CD4-positive, alpha-beta memory T cell (primary cell): ENCODE measurements at regions not wholly inside any gene's neighbourhood (a gene's known extent, or its start where the extent isn't known, plus 50 kb on each side); places are given as distances from the start of the nearest gene placed in this dataset.
"Not testable (repeated sequence)": the region's sequence is repeated elsewhere in the genome, so short reads cannot be mapped to it uniquely, and the experiment has no call there.

Experiments
- CTCF ChIA-PET: fragments of 350-600 bp; sonication (Branson Sonifier 250); formaldehyde crosslinking; loops from one replicate; lab custom pipeline; 2021; ENCODE audit warnings: inconsistent platforms; ENCODE audit not compliant: partially characterized antibody; lab: Charles Lee
- POLR2A ChIA-PET: fragments of 350-600 bp; sonication (Branson Sonifier 250); formaldehyde crosslinking; loops from one replicate; lab custom pipeline; 2021; ENCODE audit not compliant: partially characterized antibody; lab: Charles Lee
- DNase-seq, 5 donors: peaks; one replicate each; pipeline versions ENCODE4 v3.0.0 to v3.0.0-alpha.2; 2020 to 2022; ENCODE audit warnings: mixed read lengths in 1 of 5
- H3K27ac ChIP-seq: one replicate; pipeline ENCODE4 v1.7.0; 2013; ENCODE audit warnings: low read depth, low read length
- H3K27me3 ChIP-seq: 2 replicates; pipeline ENCODE4 v1.7.0; 2013; ENCODE audit warnings: mild to moderate bottlenecking, low read length, moderate library complexity; ENCODE audit not compliant: insufficient read depth
- H3K36me3 ChIP-seq: 2 replicates; pipeline ENCODE4 v1.7.0; 2013; ENCODE audit warnings: mild to moderate bottlenecking, low read length, moderate library complexity; ENCODE audit not compliant: insufficient read depth
- H3K4me1 ChIP-seq: 2 replicates; pipeline ENCODE4 v1.7.0; 2013; ENCODE audit warnings: mild to moderate bottlenecking, low read length, moderate library complexity; ENCODE audit not compliant: insufficient read depth
- H3K4me3 ChIP-seq, 2 donors: one replicate each; pipeline ENCODE4 v1.7.0; 2013; ENCODE audit warnings: low read length in 2 of 2, mild to moderate bottlenecking in 1 of 2
- H3K9me3 ChIP-seq, 2 donors: one replicate each; pipeline ENCODE4 v1.7.0; 2013; ENCODE audit warnings: low read length in 2 of 2, control low read depth in 1 of 2; ENCODE audit not compliant: control insufficient read depth in 1 of 2
- H3K27ac Mint-ChIP-seq, 7 donors: one replicate each; pipeline ENCODE4 v1.8.0; 2020 to 2021; ENCODE audit warnings: mixed read lengths in 7 of 7, mild to moderate bottlenecking in 6 of 7, inconsistent platforms in 3 of 7, moderate library complexity in 3 of 7
- H3K27me3 Mint-ChIP-seq, 2 donors: one replicate each; pipeline ENCODE4 v1.8.0; 2020 to 2021; ENCODE audit warnings: mixed read lengths in 2 of 2
- H3K36me3 Mint-ChIP-seq, 2 donors: one replicate each; pipeline ENCODE4 v1.8.0; 2020 to 2021; ENCODE audit warnings: mixed read lengths in 2 of 2, inconsistent platforms in 1 of 2, mild to moderate bottlenecking in 1 of 2
- H3K4me1 Mint-ChIP-seq, 4 donors: one replicate each; pipeline ENCODE4 v1.8.0; 2020 to 2021; ENCODE audit warnings: mixed read lengths in 4 of 4, mild to moderate bottlenecking in 1 of 4
- H3K4me3 Mint-ChIP-seq, 8 donors: one replicate each; pipeline ENCODE4 v1.8.0; 2020 to 2021; ENCODE audit warnings: mixed read lengths in 8 of 8, mild to moderate bottlenecking in 7 of 8, moderate library complexity in 6 of 8, inconsistent platforms in 3 of 8
- H3K9me3 Mint-ChIP-seq, 8 donors: one replicate each; pipeline ENCODE4 v1.8.0; 2020 to 2021; ENCODE audit warnings: mixed read lengths in 8 of 8, mild to moderate bottlenecking in 5 of 8, inconsistent platforms in 3 of 8, moderate library complexity in 1 of 8
- intact Hi-C: fragments of 100-400 bp; cut with micrococcal nuclease; formaldehyde crosslinking; loops from one replicate; pipeline ENCODE4 v1.15.1; 2023

DNA sequence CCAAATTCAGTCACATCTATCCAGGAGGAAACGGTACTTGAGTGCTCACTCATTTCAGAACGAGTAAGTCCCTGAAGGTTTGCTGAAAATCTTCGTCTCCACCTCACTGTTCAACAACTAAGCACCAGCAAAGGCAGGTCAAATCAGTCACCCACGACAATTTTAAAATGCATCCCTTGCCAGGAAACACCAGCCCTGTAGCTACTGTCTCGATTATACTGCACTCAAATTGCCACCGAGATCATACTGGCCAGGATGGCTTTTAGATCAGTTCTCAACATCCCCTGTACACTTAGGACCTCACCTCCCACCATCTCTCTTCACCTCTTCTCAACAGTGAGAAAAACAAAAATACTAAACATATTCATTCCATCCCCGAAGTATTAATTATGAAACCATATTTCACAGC, 298.6 kb downstream of the AGTPBP1 start:
- Histone ChIP-seq H3K36me3 (no peaks in the 10 kb centered on the region), H3K9me3 (no peaks in the 10 kb centered on the region)
- intact Hi-C loops: no loop called here

DNA sequence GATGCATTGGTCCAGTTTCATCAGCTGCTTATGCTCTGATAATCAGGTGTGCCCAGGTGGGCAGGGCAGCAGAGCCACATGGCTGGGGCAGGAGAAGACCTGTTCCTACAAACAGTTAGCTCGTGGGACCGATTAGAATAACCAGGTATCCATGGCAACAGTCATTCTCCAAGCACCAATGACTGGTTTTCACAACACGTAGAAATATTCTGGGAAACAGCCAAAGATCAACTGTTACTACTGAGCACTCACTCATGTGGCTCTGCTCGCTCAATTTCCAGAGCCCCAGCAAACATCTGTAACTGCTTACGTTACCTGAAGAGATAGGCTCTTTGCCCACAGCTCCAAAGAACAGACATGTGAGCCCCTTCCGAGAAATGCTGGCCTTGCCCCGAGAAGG, 302.0 kb downstream of the AGTPBP1 start:
- intact Hi-C loops: no loop called here
- Histone ChIP-seq H3K4me3 (no peak overlapping the region), H3K36me3 (no peaks in the 10 kb centered on the region), H3K4me1 (no peaks in the 10 kb centered on the region), H3K9me3 (no peaks in the 10 kb centered on the region), H3K27me3 (no peaks in the 10 kb centered on the region), H3K27ac (no peak overlapping the region)
- no peak for DNase-seq
- POLR2A ChIA-PET: no interaction called here
- H3K4me1 Mint-ChIP-seq: no peaks in the 10 kb centered on the region
- H3K27me3 Mint-ChIP-seq: no peaks in the 10 kb centered on the region
- CTCF ChIA-PET: no interaction called here
- H3K36me3 Mint-ChIP-seq: no peaks in the 10 kb centered on the region
- H3K27ac Mint-ChIP-seq: no peak overlapping the region
- peaks cover 0 to 5% (median 2%) of the 10 kb centered on the region in 8 donors for H3K9me3 Mint-ChIP-seq
- H3K4me3 Mint-ChIP-seq: no peak overlapping the region

More for the DNA sequence above, 298.6 kb downstream of the AGTPBP1 start:
- Mint-ChIP-seq H3K9me3 (peaks cover 0 to 12% (median 8%) of the 10 kb centered on the region in 8 donors), H3K27ac (no peak overlapping the region), H3K4me3 (no peak overlapping the region), H3K4me1 (no peaks in the 10 kb centered on the region), H3K36me3 (no peaks in the 10 kb centered on the region), H3K27me3 (no peaks in the 10 kb centered on the region)
- DNase-seq: no peak
- POLR2A ChIA-PET: no interaction called here
- CTCF ChIA-PET: no interaction called here
- Histone ChIP-seq H3K4me3 (no peak overlapping the region), H3K27ac (no peak overlapping the region), H3K4me1 (no peaks in the 10 kb centered on the region), H3K27me3 (no peaks in the 10 kb centered on the region)

DNA sequence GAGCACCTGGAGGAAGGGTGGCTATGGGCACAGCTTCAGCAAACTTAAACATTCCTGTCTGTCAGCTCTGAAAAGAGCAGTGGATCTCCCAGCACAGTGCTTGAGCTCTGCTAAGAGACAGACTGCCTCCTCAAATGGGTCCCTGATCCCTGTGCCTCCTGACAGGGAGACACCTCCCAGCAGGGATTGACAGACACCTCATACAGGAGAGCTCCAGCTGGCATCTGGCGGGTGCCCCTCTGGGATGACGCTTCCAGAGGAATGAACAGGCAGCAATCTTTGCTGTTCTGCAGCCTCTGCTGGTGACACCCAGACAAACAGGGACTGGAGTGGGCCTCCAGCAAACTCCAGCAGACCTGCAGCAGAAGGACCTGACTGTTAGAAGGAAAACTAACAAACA, 307.8 kb downstream of the AGTPBP1 start:
- H3K36me3 ChIP-seq, H3K9me3 Mint-ChIP-seq, H3K4me3 ChIP-seq, POLR2A ChIA-PET, H3K4me1 ChIP-seq, H3K4me3 Mint-ChIP-seq, H3K4me1 Mint-ChIP-seq, H3K36me3 Mint-ChIP-seq, H3K9me3 ChIP-seq, H3K27me3 ChIP-seq, CTCF ChIA-PET, H3K27me3 Mint-ChIP-seq, intact Hi-C loops, DNase-seq, H3K27ac ChIP-seq: not testable (repeated sequence)
- H3K27ac Mint-ChIP-seq: peak overlapping the region in 1 of 7 donors; percentile 14

DNA sequence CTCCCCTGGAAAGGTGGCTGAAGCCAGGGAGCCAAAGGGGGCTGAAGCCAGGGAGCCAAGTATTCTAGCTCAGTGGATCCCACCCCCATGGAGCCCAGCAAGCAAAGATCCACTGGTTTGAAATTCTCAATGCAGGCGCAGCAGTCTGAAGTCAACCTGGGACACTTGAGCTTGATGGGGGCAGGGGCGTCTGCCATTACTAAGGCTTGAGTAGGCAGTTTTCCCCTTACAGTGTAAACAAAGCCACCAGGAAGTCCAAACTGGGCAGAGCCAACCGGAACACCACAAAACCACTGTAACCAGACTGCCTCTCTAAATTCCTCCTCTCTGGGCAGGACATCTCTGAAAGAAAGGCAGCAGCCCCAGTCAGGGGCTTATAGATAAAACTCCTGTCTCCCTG, 308.2 kb downstream of the AGTPBP1 start:
- H3K9me3 ChIP-seq, H3K36me3 Mint-ChIP-seq, H3K27ac ChIP-seq, H3K36me3 ChIP-seq, CTCF ChIA-PET, H3K9me3 Mint-ChIP-seq, intact Hi-C loops, H3K27ac Mint-ChIP-seq, H3K27me3 ChIP-seq, H3K4me3 ChIP-seq, H3K4me3 Mint-ChIP-seq, H3K27me3 Mint-ChIP-seq, DNase-seq, H3K4me1 Mint-ChIP-seq, POLR2A ChIA-PET, H3K4me1 ChIP-seq: not testable (repeated sequence)

DNA sequence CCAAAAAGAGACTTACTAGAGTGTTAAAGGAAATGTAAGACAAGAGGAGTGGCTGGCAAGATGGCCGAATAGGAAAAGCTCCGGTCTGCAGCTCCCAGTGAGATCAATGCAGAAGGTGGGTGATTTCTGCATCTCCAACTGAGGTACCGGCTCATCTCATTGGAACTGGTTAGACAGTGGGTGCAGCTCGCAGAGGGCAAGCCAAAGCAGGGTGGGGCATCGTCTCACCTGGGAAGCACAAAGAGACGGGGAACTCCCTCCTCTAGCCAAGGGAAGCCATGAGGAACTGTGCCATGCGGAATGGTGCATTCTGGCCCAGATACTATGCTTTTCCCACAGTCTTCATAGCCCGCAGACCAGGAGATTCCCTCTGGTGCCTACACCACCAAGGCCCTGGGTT, 308.7 kb downstream of the AGTPBP1 start:
- ChIA-PET CTCF (no interaction called here), POLR2A (no interaction called here)
- H3K4me1 ChIP-seq: no peaks in the 10 kb centered on the region
- no peak for DNase-seq
- no peaks in the 10 kb centered on the region for H3K9me3 ChIP-seq
- peaks cover 0 to 2% (median 0%) of the 10 kb centered on the region in 4 donors for H3K4me1 Mint-ChIP-seq
- no peaks in the 10 kb centered on the region for H3K27me3 ChIP-seq
- no peak overlapping the region for H3K4me3 ChIP-seq
- no peaks in the 10 kb centered on the region for H3K36me3 ChIP-seq
- H3K9me3 Mint-ChIP-seq: peaks cover 0 to 2% (median 0%) of the 10 kb centered on the region in 8 donors
- H3K4me3 Mint-ChIP-seq: no peak overlapping the region
- H3K36me3 Mint-ChIP-seq: no peaks in the 10 kb centered on the region
- no peak overlapping the region for H3K27ac ChIP-seq
- H3K27me3 Mint-ChIP-seq: peaks cover 3 to 12% of the 10 kb centered on the region in 2 donors
- intact Hi-C loops: no loop called here
- no peak overlapping the region for H3K27ac Mint-ChIP-seq

DNA sequence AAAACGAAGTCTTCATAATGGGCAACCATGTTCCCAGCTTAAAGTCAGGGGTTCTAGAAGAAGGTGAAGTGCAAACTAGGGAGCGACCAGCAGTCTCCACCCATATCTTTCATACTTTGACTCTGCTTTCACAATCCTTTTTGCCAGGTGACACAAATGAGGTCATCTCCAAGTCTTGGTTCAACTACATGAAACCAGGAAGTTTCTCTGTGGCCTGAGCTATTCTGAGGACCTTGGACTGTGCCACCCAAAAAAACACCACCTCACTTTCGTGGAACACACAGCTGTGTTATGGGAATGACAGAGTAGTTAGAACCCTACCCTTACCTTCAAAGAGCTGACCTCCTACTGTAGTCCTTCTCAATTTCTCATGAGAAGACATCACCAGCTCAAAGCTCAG, 309.2 kb downstream of the AGTPBP1 start:
- Mint-ChIP-seq H3K4me1 (peaks cover 0 to 2% (median 0%) of the 10 kb centered on the region in 4 donors), H3K9me3 (peaks cover 0 to 2% (median 0%) of the 10 kb centered on the region in 8 donors), H3K27me3 (peaks cover 4 to 12% of the 10 kb centered on the region in 2 donors), H3K36me3 (no peaks in the 10 kb centered on the region), H3K4me3 (no peak overlapping the region), H3K27ac (no peak overlapping the region)
- Histone ChIP-seq H3K4me1 (no peaks in the 10 kb centered on the region), H3K27me3 (no peaks in the 10 kb centered on the region), H3K9me3 (no peaks in the 10 kb centered on the region), H3K4me3 (no peak overlapping the region), H3K36me3 (no peaks in the 10 kb centered on the region), H3K27ac (no peak overlapping the region)
- ChIA-PET POLR2A (no interaction called here), CTCF (no interaction called here)
- intact Hi-C loops: no loop called here
- no peak for DNase-seq

DNA sequence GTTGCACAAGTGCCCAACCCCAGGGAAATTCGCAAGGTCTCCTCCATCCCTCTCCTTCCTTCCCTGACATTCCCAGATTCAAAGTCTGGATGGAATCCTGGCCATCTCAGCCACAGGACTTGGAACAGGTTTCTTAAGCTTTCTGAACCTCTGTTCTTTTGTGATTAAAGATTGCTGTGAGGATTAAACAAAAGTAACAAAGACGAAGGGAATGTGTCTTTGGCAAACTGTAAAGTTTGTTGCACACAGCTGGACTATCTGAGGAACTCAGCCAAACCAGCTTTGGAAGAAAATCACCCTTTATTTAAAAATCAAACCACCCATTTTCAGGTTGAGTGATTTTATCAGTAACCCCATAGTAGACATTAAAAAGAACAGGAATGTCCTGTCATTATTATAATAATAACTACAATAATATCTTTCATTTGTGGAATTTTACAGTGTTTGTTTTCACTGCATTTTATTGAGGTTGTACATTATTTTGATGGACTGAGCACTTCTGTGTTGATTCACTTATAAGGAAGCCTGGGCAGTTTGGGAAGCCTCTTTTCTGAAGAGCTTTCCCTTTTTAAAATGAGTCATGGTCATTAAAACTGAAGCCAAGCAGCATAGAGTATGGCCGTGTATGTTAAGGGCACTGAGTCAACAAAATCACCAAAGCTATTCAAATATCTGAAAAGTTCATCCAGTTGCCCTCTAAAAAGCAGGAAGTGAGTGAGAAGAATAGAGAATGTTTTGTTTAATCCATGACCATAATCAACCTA, 310.2 kb downstream of the AGTPBP1 start:
- H3K4me3 Mint-ChIP-seq: no peak overlapping the region
- no peaks in the 10 kb centered on the region for H3K9me3 ChIP-seq
- H3K27ac Mint-ChIP-seq: no peak overlapping the region
- H3K27me3 Mint-ChIP-seq: peaks cover 10 to 17% of the 10 kb centered on the region in 2 donors
- H3K27ac ChIP-seq: no peak overlapping the region
- no peaks in the 10 kb centered on the region for H3K36me3 ChIP-seq
- no peak overlapping the region for H3K4me3 ChIP-seq
- H3K4me1 ChIP-seq: no peaks in the 10 kb centered on the region
- H3K36me3 Mint-ChIP-seq: no peaks in the 10 kb centered on the region
- peaks cover 0 to 3% (median 0%) of the 10 kb centered on the region in 8 donors for H3K9me3 Mint-ChIP-seq
- CTCF ChIA-PET: no interaction called here
- POLR2A ChIA-PET: no interaction called here
- intact Hi-C loops: no loop called here
- H3K4me1 Mint-ChIP-seq: peaks cover 0 to 2% (median 0%) of the 10 kb centered on the region in 4 donors
- no peak for DNase-seq
- H3K27me3 ChIP-seq: no peaks in the 10 kb centered on the region
